ENCODE measurements at regions not wholly inside any gene's neighbourhood (a gene's known extent, or its start where the extent isn't known, plus 50 kb on each side); places are given as distances from the start of the nearest gene placed in this dataset.

DNA sequence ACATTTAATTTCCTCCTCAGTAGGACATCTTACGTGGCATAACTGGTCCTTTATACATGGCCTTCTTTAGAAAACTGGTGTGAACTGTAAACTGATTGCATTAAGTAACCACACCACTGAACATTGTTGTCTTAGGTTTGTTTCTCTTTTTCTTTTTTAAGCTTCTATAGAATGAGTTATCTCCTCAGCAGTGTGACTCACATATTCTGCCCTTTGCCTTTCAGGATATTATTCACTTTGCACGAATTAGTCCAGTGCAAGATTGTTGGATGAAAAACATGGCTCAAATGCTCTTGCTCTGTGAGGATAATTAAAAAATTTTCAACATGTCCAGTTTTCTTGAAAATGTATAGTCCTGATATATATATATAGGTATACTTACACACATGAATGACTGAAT, 147.6 kb downstream of the KBTBD8 start:
- intact Hi-C loops (cut with micrococcal nuclease; ENCODE audit: unreplicated experiment): no loop called here
- Histone ChIP-seq H2AFZ (ENCODE audit: low read length) (no peak overlapping the region), H3K79me2 (ENCODE audit: insufficient read depth, low read depth, low read length) (no peaks in the 10 kb centered on the region), H3K4me3 (ENCODE audit: low read depth, low read length, poor library complexity, severe bottlenecking) (no peak overlapping the region), H3K36me3 (ENCODE audit: insufficient read depth, low read length) (no peaks in the 10 kb centered on the region), H3K9me2 (ENCODE audit: insufficient read depth, low read length) (no peaks in the 10 kb centered on the region), H3K9me3 (ENCODE audit: low read length) (no peaks in the 10 kb centered on the region), H3K27ac (ENCODE audit: low read depth, low read length, poor library complexity, severe bottlenecking) (no peak overlapping the region), H3K4me1 (ENCODE audit: insufficient read depth, low read length, poor library complexity, severe bottlenecking) (no peaks in the 10 kb centered on the region), H3K4me2 (ENCODE audit: low read length) (no peak overlapping the region), H4K20me1 (ENCODE audit: insufficient read depth, low read length) (no peaks in the 10 kb centered on the region; the same call in 1 of the 2 replicates)
- DNase-seq (ENCODE audit: low spot score): no peak
- ChIA-PET POLR2A (interaction anchor here (0.5 kb wide), 1 partner anchor 1198 kb away, joined by 3 read pairs; no protein-coding TSS in a partner anchor), CTCF (ENCODE audit: unreplicated experiment) (no interaction called here)
- BruUV-seq (replicated peaks): no TSS peak
- TF ChIP-seq EZH2phosphoT487 (IDR thresholded peaks at IDR 0.05; ENCODE audit: borderline replicate concordance, low read depth, low read length) (no peak), CTCF (conservative IDR thresholded peaks at IDR 0.05; ENCODE audit: low read length) (no peak)

DNA sequence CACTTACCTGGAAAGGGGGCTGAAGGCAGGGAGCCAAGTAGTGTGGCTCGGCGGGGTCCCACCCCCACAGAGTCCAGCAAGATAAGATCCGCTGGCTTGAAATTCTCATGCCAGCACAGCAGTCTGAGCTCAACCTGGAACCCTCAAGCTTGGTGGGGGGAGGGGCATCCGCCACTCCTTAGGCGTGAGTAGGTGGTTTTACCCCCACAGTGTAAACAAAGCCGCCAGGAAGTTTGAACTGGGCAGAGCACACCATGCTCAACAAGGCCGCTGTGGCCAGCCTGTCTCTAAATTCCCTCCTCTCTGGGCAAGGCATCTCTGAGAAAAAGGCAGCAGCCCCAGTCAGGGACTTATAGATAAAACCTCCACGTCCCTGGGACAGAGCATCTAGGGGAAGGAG, 156.3 kb downstream of the KBTBD8 start:
- H3K4me1 ChIP-seq (ENCODE audit: insufficient read depth, low read length, poor library complexity, severe bottlenecking): no peaks in the 10 kb centered on the region
- intact Hi-C loops (cut with micrococcal nuclease; ENCODE audit: unreplicated experiment): no loop called here
- no peak overlapping the region for H2AFZ ChIP-seq (ENCODE audit: low read length)
- no peak overlapping the region for H3K4me3 ChIP-seq (ENCODE audit: low read depth, low read length, poor library complexity, severe bottlenecking)
- no TSS peak for BruUV-seq (replicated peaks)
- H3K9me3 ChIP-seq (ENCODE audit: low read length): no peaks in the 10 kb centered on the region
- no peaks in the 10 kb centered on the region for H3K79me2 ChIP-seq (ENCODE audit: insufficient read depth, low read depth, low read length)
- TF ChIP-seq EZH2phosphoT487 (IDR thresholded peaks at IDR 0.05; ENCODE audit: borderline replicate concordance, low read depth, low read length): no peak
- no peak for TF ChIP-seq CTCF (conservative IDR thresholded peaks at IDR 0.05; ENCODE audit: low read length)
- ChIA-PET POLR2A (no interaction called here), CTCF (ENCODE audit: unreplicated experiment) (no interaction called here)
- H3K27ac ChIP-seq (ENCODE audit: low read depth, low read length, poor library complexity, severe bottlenecking): no peak overlapping the region
- no peak overlapping the region for H3K4me2 ChIP-seq (ENCODE audit: low read length)
- H3K36me3 ChIP-seq (ENCODE audit: insufficient read depth, low read length): no peaks in the 10 kb centered on the region
- H4K20me1 ChIP-seq (ENCODE audit: insufficient read depth, low read length): no peaks in the 10 kb centered on the region
- H3K9me2 ChIP-seq (ENCODE audit: insufficient read depth, low read length): no peaks in the 10 kb centered on the region
- DNase-seq (ENCODE audit: low spot score): no peak

DNA sequence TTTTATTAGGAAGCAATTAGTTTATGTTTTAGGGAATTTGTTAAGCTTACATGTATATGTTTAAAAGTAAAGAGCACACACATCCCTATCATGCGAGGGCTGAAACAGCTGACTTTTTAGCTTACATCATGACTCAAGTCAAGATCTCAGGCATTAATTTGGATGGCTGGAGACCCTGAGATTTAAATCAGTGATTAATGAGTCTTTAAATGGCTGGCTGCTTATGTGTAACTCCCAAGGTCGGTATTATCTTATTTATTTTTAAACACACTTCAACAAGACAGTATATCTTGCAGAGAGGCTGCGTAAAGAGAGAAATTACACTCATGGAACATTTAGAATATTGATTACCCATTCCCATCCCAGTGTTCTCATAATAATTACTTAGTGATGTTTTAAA, 169.4 kb downstream of the KBTBD8 start:
- CTCF ChIA-PET (ENCODE audit: unreplicated experiment): no interaction called here

More for the DNA sequence above, 169.4 kb downstream of the KBTBD8 start:
- Histone ChIP-seq H3K4me3 (ENCODE audit: low read depth, low read length, poor library complexity, severe bottlenecking) (no peak overlapping the region), H3K4me1 (ENCODE audit: insufficient read depth, low read length, poor library complexity, severe bottlenecking) (no peaks in the 10 kb centered on the region), H4K20me1 (ENCODE audit: insufficient read depth, low read length) (no peaks in the 10 kb centered on the region), H3K9me3 (ENCODE audit: low read length) (no peaks in the 10 kb centered on the region), H3K4me2 (ENCODE audit: low read length) (no peak overlapping the region), H3K9me2 (ENCODE audit: insufficient read depth, low read length) (no peaks in the 10 kb centered on the region), H3K27ac (ENCODE audit: low read depth, low read length, poor library complexity, severe bottlenecking) (no peak overlapping the region), H2AFZ (ENCODE audit: low read length) (no peak overlapping the region), H3K79me2 (ENCODE audit: insufficient read depth, low read depth, low read length) (no peaks in the 10 kb centered on the region), H3K36me3 (ENCODE audit: insufficient read depth, low read length) (no peaks in the 10 kb centered on the region)
- no TSS peak for BruUV-seq (replicated peaks)
- POLR2A ChIA-PET: no interaction called here
- DNase-seq (ENCODE audit: low spot score): no peak
- no peak for TF ChIP-seq CTCF (conservative IDR thresholded peaks at IDR 0.05; ENCODE audit: low read length)
- TF ChIP-seq EZH2phosphoT487 (IDR thresholded peaks at IDR 0.05; ENCODE audit: borderline replicate concordance, low read depth, low read length): no peak
- intact Hi-C loops (cut with micrococcal nuclease; ENCODE audit: unreplicated experiment): no loop called here
